HT1080 (cell line): ENCODE measurements at regions not wholly inside any gene's neighbourhood (a gene's known extent, or its start where the extent isn't known, plus 50 kb on each side); places are given as distances from the start of the nearest gene placed in this dataset.

Experiments
- DNase-seq: peaks from one replicate; pipeline ENCODE4 v3.0.0-alpha.2; 2015; ENCODE audit warnings: low read depth

DNA sequence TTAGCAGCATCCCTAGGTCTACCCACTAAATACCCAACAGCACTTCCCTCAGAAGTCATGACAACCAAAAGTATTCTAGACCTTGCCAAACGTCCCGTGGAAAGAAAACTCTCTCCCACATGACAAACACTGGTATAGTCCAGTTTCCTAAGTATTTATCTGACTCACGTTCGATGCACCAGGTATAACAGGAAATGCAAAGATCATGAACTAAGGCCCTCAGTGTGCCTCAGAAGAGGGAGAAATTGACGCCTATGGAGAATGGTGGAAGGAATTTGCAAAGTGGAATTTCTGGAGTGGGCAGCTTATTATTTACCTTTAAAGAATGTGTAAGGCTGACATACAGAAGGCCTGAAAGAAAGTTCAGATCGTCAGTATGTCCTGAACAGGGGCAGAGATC is 523.6 kb upstream of the DAB1 start:
- DNase-seq, result no peak

DNA sequence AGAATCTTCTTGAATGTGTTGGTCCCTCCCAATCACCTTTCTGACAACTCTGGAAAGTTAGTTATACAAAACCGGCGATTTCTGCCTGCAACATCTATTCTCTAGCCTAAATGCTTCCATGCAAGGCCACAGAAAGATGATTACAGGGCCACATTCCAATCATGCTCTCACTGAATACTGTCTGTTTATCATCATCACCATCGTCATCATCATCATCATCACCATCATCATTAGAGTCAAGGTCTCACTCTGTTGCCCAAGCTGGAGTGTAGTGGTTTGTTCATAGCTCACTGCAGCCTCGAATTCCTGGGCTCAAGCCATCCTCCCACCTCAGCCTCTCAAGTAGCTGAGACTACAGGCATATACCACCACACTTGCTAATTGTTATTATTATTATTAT is 521.2 kb upstream of the DAB1 start:
- no peak for DNase-seq

- no peak for DNase-seq
Measured at GRCh38 chr1:57943365-57943764, 519.5 kb upstream of the DAB1 start.

DNA sequence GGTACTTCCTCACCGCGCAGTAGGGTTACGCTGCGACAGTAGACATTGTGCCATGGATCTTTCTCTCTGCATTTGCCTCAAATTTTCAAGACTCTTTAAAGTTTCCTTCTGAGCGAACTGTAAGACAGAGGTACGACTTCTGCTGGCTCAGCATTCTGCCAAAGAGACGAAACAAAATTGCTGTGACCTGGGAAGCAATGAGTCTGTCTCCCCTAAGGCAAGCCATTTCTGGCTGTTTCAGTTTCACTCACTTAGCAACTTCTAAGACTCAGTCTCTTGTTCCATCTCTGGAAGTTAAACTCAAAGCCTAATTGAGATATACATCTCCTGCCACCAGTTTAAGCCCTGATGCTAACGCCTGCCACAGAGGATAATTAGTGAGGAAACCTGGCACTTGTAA is 510.9 kb upstream of the DAB1 start:
- no peak for DNase-seq

- no peak for DNase-seq
Measured at GRCh38 chr1:57927003-57927402, 503.1 kb upstream of the DAB1 start.

DNA sequence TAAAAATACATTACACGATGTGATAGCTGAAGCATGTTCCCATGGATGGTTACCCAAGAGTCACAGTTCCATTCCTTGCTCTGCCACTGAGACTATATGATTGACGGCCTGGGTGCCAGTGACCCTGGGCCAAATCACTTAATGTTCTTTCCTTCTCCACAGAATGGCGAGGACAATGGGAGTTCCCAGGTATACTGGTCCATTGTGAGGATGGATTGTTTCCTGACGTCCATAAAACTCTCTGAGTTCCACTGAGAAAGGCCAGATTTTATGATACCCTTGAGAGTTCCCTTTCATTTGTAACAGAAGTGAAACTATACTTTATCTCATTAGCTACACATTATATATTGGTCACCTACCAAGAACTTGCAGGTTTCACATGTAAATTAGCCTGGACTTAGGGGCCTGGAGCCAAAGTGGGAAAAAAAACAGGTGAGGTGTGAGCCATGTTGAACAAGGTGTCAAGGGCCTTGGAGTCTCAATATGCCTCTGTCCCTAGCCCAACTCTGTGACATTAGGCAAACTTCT is 502.2 kb upstream of the DAB1 start:
- no peak for DNase-seq

- no peak for DNase-seq
Measured at GRCh38 chr1:57925226-57925625, 501.4 kb upstream of the DAB1 start.

- DNase-seq, result no peak
Measured at GRCh38 chr1:57922130-57922529, 498.3 kb upstream of the DAB1 start.

GRCh38 chr1:57916041-57916440 is 492.2 kb upstream of the DAB1 start:
- no peak for DNase-seq

- no peak for DNase-seq
Measured at GRCh38 chr1:57911427-57911826, 487.6 kb upstream of the DAB1 start.

- no peak for DNase-seq
Measured at GRCh38 chr1:57910782-57911181, 486.9 kb upstream of the DAB1 start.

GRCh38 chr1:57910305-57910704 is 486.4 kb upstream of the DAB1 start:
- DNase-seq, result no peak

DNA sequence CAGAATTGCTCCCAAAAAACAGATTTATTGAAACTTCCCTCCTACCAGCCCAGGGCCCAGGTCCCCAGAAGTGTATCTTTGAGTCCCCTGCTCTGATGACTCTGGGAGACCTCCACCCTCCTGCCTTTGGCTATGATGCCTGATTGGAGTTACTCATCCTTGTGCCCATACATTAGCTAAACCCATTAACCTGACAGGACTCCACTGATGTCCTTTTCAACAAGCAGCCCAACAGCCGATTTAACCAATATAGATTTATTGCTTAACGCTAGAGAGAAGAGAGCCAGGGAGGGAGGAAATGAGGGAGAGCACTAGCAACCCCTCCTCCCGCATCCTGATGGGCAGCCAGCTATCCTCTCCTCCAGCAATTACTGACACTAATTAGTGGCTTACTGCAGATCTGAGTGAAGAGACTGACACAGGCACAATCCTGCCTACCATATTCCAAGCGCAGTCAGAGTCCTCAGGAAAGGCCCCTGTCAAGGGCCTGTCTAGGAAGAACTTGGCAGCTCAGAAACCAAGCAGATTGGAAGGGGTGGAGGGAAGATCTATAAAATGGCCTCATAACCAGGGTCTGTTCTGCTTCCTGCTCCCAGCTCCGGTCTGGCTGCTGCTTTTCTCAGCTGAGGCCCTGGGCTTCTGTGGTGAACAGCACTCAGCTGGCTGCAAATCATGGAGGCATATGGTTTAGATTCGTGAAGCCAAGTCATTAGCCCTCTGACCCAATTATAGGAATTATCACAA is 484.5 kb upstream of the DAB1 start:
- DNase-seq, result no peak

DNA sequence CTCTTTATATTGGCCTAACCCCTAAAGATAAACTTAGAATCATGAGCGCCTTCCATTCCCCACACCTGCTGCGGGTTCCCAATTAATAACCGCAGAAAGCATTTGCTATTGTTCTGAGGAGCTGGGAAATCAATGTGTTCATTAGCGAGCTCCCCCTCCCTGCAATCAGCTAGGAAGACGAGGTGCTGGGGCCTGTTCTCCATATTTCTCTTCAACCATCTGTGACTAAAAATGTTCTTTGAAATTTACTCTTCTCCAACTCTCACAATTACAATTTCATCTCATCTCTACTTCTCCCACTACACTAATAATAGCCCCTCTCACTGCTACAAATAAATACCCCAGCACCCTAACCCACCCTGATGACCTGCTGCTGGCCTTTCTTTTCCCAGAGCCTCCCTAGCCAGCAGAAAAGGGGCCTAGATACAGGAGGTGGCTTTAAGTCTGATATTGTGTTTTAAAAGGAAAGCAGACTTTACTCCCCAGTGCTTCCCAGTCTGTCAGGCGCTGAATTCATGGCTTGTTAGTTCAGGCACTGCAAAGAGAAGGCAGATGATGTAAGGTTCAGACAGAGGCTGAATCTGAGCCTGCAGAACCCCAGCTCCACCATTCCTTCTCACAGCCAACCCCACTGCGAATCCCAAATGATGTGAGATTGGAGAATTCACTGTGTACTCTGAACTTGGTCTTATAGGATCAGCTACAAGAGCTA is 477.5 kb upstream of the DAB1 start:
- DNase-seq, result no peak

GRCh38 chr1:57898531-57898930 is 474.7 kb upstream of the DAB1 start:
- DNase-seq, result no peak

- DNase-seq, result no peak
Measured at GRCh38 chr1:57897581-57897980, 473.7 kb upstream of the DAB1 start.

DNA sequence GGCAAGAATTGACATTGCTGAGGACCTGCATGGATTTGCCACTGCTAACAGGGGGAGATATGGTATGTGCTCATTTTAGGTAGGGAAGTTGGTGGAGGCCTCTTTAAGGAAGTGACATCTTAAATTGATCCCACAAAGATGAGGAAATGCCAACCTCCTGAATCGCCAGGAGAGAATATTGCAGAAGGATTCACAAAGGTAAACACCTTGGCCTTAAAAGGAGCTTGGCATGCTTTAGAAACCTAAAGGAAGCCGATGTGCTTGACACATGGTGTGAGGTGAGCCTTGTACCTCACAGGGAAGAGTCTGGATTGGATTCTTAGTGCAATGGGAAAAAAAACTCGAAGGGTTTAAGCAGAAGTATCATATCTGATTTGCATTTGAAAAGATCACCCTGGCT is 470.5 kb upstream of the DAB1 start:
- peak; percentile 5 for DNase-seq

GRCh38 chr1:57889676-57890320 is 465.9 kb upstream of the DAB1 start:
- peak; percentile 22 for DNase-seq

- no peak for DNase-seq
Measured at GRCh38 chr1:57887964-57888491, 464.2 kb upstream of the DAB1 start.

DNA sequence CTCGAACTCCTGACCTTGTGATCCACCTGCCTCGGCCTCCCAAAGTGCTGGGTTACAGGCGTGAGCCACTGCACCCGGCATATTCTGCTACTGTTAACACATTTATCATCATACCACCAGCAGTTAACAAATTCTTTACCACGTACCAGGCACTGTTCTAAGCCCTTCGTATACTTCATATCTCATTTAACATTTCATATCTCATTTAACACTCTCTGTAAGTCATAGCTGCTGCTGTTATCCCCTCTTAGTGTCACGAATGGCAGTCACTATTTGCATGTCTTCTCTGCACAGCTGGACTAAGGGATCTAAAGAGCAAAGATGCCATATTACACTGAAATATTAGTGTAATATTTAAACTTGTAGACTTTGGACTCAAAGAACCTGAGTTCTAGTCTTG is 462.5 kb upstream of the DAB1 start:
- DNase-seq, result no peak

- no peak for DNase-seq
Measured at GRCh38 chr1:57883642-57883995, 459.8 kb upstream of the DAB1 start.

- no peak for DNase-seq
Measured at GRCh38 chr1:57882934-57883641, 459.2 kb upstream of the DAB1 start.
